Astrocyte of the spinal cord (primary cell): ENCODE measurements at regions not wholly inside any gene's neighbourhood (a gene's known extent, or its start where the extent isn't known, plus 50 kb on each side); places are given as distances from the start of the nearest gene placed in this dataset.
A peak's percentile ranks its signal among the peaks of the same experiment; 100 is the strongest.
"Not testable (repeated sequence)": the region's sequence is repeated elsewhere in the genome, so short reads cannot be mapped to it uniquely, and the experiment has no call there.

Experiments used
- DNase-seq: peaks from one replicate; pipeline ENCODE4 v3.0.0; 2011; ENCODE audit warnings: low read depth, low spot score
- H3K4me3 ChIP-seq: 2 replicates; pipeline ENCODE4 v1.5.1; 2011; ENCODE audit warnings: low read depth, mild to moderate bottlenecking, low read length, moderate library complexity
- in situ Hi-C: cut with HindIII; loops from 2 replicates; pipeline ENCODE4 v1.10.0; 2017; ENCODE audit warnings: low sequenced_read_pairs
- TF ChIP-seq, protein P1 (sequence below): IDR thresholded peaks from 2 replicates; pipeline ENCODE4 v1.5.1; 2012; ENCODE audit warnings: low read depth, mild to moderate bottlenecking, low read length, inconsistent platforms

DNA sequence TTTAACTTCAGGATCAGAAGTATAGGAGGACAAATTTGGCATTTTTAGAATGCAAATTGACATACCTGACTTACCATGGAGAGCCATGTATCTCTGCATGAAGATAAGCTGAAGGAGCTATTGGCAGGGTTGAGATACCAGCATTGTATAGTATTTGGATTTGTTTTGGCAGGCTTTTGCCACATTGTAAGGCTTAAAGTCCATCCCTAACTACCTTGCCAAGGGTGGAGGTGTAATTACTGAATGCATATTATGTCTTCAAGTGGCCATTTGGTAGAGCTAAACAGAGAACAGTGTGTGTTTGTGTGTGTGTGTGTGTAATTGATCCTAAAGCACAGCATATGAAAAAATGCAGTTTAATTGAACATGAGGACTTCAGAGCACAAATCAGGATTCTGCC is 324.7 kb downstream of the FAM170A start:
- H3K4me3 ChIP-seq = no peak overlapping the region
- in situ Hi-C loops = no loop called here
- TF ChIP-seq, protein P1, sequence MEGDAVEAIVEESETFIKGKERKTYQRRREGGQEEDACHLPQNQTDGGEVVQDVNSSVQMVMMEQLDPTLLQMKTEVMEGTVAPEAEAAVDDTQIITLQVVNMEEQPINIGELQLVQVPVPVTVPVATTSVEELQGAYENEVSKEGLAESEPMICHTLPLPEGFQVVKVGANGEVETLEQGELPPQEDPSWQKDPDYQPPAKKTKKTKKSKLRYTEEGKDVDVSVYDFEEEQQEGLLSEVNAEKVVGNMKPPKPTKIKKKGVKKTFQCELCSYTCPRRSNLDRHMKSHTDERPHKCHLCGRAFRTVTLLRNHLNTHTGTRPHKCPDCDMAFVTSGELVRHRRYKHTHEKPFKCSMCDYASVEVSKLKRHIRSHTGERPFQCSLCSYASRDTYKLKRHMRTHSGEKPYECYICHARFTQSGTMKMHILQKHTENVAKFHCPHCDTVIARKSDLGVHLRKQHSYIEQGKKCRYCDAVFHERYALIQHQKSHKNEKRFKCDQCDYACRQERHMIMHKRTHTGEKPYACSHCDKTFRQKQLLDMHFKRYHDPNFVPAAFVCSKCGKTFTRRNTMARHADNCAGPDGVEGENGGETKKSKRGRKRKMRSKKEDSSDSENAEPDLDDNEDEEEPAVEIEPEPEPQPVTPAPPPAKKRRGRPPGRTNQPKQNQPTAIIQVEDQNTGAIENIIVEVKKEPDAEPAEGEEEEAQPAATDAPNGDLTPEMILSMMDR = no peak
- DNase-seq = no peak

DNA sequence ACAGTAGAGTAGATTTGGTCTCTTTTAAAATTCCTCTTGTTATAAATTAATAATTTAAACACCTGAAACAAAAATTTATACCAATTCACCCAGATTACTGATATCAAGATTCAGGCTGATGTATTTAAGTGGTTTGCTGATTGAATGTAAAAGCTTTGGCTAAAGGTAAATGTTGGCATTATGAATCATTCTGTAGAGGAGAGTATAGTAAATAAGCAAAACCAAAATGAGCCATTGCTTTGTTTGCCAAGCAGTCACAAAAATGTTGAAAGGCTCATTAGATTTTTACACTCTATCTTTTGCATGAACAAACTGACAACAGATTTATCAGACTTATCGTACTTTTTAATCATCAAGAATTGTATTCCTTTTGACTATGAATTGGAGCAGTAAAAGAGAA is 332.6 kb downstream of the FAM170A start:
- TF ChIP-seq, protein P1 = no peak
- no peak overlapping the region for H3K4me3 ChIP-seq
- in situ Hi-C loops = no loop called here
- no peak for DNase-seq

DNA sequence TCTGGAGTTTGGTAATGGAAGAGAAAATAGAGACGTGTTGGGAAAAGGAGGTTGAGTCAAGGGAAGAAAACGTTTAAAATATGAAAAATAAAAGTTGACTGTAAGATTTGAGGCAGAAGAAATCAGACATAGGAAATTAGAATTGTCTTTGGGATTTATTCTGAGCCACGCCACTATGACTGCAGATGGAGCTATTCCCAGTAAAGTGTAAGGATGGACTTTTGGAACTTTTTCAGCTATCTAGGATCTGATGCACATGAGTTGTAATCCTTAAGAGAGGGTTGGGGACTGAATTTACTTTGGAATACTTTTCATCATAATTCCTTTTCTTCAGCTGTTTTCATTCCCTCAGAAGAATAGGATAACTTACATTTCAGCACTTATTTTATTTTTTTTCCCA is 336.7 kb downstream of the FAM170A start:
- DNase-seq = no peak
- no peak overlapping the region for H3K4me3 ChIP-seq
- in situ Hi-C loops = no loop called here
- TF ChIP-seq, protein P1 = no peak

DNA sequence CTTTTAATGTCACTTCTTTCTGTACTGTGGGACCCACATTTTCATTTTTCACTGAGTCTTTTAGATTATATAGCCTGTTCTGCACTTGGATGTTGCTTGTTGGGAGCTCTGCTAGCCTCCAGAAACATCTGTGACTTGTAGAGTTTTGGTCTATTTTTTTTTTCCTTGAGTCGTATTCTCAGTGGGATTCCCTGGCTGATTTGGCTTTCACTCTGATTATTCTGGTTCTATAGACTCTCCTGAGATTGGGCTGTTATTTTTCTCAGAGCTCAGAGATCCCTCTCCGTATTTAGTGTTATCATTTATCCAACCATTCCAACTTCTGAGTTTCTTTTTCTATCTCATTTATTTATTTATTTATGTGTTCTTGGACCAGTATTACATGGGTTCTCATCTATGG is 339.3 kb downstream of the FAM170A start:
- no peak for DNase-seq
- no peak overlapping the region for H3K4me3 ChIP-seq
- TF ChIP-seq, protein P1 = no peak
- in situ Hi-C loops = no loop called here

DNA sequence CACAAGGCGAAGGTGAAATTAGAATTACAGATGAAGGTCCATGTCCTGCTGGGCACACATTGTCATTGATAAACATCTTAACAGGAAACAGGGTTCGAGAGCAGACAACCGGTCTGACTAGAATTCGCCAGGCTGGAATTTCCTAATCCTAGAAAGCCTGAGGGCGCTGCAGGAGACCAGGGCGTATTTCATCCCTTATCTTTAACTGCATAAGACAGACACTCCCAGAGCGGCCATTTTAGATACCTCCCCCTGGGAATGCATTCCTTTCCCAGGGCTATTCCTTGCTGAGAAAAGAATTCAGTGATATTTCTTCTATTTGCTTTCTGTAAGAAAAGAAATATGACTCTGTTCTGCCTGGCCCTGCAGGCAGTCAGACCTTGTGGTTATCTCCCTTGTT is 357.7 kb downstream of the FAM170A start:
- peak; percentile 5 for DNase-seq
- H3K4me3 ChIP-seq, in situ Hi-C loops: not testable (repeated sequence)

DNA sequence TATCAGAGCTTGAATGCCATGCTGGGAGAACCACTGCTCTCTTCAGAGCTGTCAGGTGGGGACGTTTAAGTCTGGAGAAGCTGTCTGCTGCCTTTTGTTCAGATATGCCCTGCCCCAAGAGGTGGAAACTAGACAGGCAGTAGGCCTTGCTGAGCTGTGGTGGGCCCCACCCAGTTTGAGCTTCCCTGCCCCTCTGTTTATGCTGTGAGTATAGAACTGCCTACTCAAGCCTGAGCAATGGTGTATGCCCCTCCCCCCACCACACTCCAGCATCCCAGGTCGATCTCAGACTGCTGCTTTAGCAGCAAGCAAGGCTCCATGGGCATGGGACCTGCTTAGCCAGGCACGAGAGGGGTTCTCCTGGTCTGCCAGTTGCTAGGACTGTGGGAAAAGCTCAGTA is 362.3 kb downstream of the FAM170A start:
- DNase-seq = no peak
- in situ Hi-C loops = no loop called here
- no peak overlapping the region for H3K4me3 ChIP-seq
- TF ChIP-seq, protein P1 = no peak

DNA sequence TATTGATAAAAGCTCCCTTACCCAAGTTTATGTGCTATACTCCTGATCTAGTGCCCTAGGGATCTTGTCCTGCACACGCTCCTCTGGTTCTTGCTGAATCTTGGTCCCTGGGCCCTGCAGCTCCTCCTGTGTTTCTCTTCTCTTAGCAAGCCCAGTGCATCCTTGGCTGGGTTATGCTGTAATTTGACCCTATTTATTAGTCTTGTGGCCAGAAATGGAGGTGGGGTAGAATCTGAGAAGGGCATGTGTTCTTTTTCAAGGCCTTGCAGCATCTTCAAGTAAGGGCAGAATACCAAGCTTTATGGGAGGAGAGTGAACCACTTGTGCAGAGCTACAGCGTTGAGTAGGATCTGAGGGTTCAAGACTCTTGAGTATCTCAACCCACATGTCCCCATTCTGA is 366.8 kb downstream of the FAM170A start:
- in situ Hi-C loops = no loop called here
- TF ChIP-seq, protein P1 = no peak
- H3K4me3 ChIP-seq = no peak overlapping the region
- peak; percentile 19 for DNase-seq
